Fibroblast of lung (primary cell): ENCODE measurements at regions not wholly inside any gene's neighbourhood (a gene's known extent, or its start where the extent isn't known, plus 50 kb on each side); places are given as distances from the start of the nearest gene placed in this dataset.

Source experiments
- EZH2 ChIP-seq: IDR thresholded peaks from 2 replicates; pipeline ENCODE4 v1.5.1; 2012; ENCODE audit warnings: low read length, control low read depth, mild to moderate bottlenecking; ENCODE audit errors: missing control alignments
- TF ChIP-seq, protein P1 (sequence below), 2 donors: IDR thresholded peaks in 1 of 2; conservative IDR thresholded peaks in 1 of 2; 1 replicate in 1 of 2; 2 replicates in 1 of 2; pipeline ENCODE4 v1.5.1; 2011 to 2012; ENCODE audit warnings: low read length in 2 of 2, control low read depth in 1 of 2, inconsistent platforms in 1 of 2, low read depth in 1 of 2, mild to moderate bottlenecking in 1 of 2

DNA sequence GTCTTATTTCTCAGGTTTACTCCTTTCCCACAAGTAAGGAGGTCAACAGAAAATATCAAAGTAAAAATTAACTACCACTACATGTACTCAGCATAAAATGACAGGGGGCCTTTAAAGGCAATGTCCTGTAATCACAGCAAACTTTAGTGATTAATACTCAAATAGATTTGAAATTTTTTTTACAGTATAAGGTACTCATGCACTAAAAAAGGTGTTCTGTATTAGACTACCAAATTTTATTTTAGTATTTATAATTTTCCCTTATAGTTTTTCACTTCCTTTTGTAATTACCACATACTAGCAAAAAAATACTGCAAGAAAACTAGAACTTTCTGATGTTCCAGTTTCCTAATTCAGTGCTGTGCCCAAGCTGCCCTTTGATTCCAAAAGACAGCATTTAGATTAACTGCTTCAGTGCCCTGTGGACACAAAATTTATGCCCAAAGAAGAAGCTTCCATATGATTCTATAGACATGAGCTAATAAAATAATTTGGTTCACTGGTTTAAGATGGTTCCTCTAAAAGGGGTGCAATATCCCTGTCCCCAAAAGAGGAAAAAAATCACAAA is 70.6 kb downstream of the KLF12 start:
- TF ChIP-seq, protein P1, sequence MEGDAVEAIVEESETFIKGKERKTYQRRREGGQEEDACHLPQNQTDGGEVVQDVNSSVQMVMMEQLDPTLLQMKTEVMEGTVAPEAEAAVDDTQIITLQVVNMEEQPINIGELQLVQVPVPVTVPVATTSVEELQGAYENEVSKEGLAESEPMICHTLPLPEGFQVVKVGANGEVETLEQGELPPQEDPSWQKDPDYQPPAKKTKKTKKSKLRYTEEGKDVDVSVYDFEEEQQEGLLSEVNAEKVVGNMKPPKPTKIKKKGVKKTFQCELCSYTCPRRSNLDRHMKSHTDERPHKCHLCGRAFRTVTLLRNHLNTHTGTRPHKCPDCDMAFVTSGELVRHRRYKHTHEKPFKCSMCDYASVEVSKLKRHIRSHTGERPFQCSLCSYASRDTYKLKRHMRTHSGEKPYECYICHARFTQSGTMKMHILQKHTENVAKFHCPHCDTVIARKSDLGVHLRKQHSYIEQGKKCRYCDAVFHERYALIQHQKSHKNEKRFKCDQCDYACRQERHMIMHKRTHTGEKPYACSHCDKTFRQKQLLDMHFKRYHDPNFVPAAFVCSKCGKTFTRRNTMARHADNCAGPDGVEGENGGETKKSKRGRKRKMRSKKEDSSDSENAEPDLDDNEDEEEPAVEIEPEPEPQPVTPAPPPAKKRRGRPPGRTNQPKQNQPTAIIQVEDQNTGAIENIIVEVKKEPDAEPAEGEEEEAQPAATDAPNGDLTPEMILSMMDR (conservative IDR thresholded peaks at IDR 0.05 in 1 of 2, IDR thresholded peaks at IDR 0.05 in 1 of 2; ENCODE audit: low read depth in 1 of 2, low read length in 2 of 2): no peak
- no peak for TF ChIP-seq EZH2
